IMR-90 (cell line): ENCODE measurements at regions not wholly inside any gene's neighbourhood (a gene's known extent, or its start where the extent isn't known, plus 50 kb on each side); places are given as distances from the start of the nearest gene placed in this dataset.

ENCODE experiments used
- ATAC-seq: fragments of 200-7000 bp; cut with Tn5 transposase; 2 replicates; pipeline ENCODE4 v1.9.1; 2020; ENCODE audit warnings: low read depth, mild to moderate bottlenecking, moderate library complexity
- BruUV-seq: library from RNA; stranded (reverse); fragments of 400-500 nt; replicated peaks from 2 replicates; lab custom pipeline; 2021; lab: Mats Ljungman, UMichigan
- CTCF ChIA-PET: fragments of 300-600 bp; formaldehyde crosslinking; extraction: SDS; loops from one replicate; lab custom pipeline; 2021; ENCODE audit warnings: antibody characterized with exemption; lab: Yijun Ruan, JAX
- POLR2A ChIA-PET: fragments of 300-600 bp; sonication (Branson Sonifier 250); formaldehyde crosslinking; loops from one replicate; lab custom pipeline; 2022; ENCODE audit warnings: antibody characterized with exemption; ENCODE audit not compliant: unreplicated experiment; lab: Charles Lee
- DNase-seq: peaks from one replicate; pipeline ENCODE4 v3.0.0; 2013
- H2AFZ ChIP-seq: replicated peaks from 2 replicates; pipeline ENCODE3; 2013; ENCODE audit warnings: low read length, mild to moderate bottlenecking; ENCODE audit not compliant: poor library complexity
- H2AK5ac ChIP-seq: 2 replicates; pipeline ENCODE4 v1.6.1; 2013; ENCODE audit warnings: low read depth, low read length, inconsistent platforms
- H2AK9ac ChIP-seq: replicated peaks from 2 replicates; pipeline ENCODE3; 2013; ENCODE audit warnings: mild to moderate bottlenecking, low read depth, low read length, moderate library complexity; ENCODE audit not compliant: poor library complexity
- H2BK120ac ChIP-seq: 2 replicates; pipeline ENCODE4 v1.6.1; 2013; ENCODE audit warnings: low read depth, low read length, inconsistent platforms
- H2BK15ac ChIP-seq: 3 replicates; pipeline ENCODE4 v1.6.1; 2013; ENCODE audit warnings: low read depth, low read length, inconsistent platforms
- H2BK20ac ChIP-seq: 2 replicates; pipeline ENCODE4 v1.6.1; 2013; ENCODE audit warnings: low read depth, mild to moderate bottlenecking, inconsistent platforms, low read length, moderate library complexity
- H2BK5ac ChIP-seq: 2 replicates; pipeline ENCODE4 v1.6.1; 2013; ENCODE audit warnings: mild to moderate bottlenecking, low read depth, low read length, inconsistent platforms; ENCODE audit not compliant: poor library complexity, severe bottlenecking
- H3K14ac ChIP-seq: replicated peaks from 2 replicates; pipeline ENCODE4 v1.6.1; 2013; ENCODE audit warnings: low read depth, low read length, inconsistent platforms
- H3K18ac ChIP-seq: 2 replicates; pipeline ENCODE4 v1.6.1; 2013; ENCODE audit warnings: low read depth, low read length, control low read depth
- H3K23ac ChIP-seq: 2 replicates; pipeline ENCODE4 v1.6.1; 2013; ENCODE audit warnings: low read depth, low read length, inconsistent platforms
- H3K27ac ChIP-seq: 2 replicates; pipeline ENCODE4 v1.5.1; 2013; ENCODE audit warnings: mild to moderate bottlenecking, control low read depth, low read length; ENCODE audit not compliant: insufficient read depth
- H3K27me3 ChIP-seq: 2 replicates; pipeline ENCODE4 v1.6.1; 2013; ENCODE audit warnings: low read length; ENCODE audit not compliant: control insufficient read depth, insufficient read depth
- H3K36me3 ChIP-seq: 2 replicates; pipeline ENCODE4 v1.6.1; 2013; ENCODE audit warnings: low read length, mixed read lengths; ENCODE audit not compliant: control insufficient read depth, insufficient read depth
- H3K4ac ChIP-seq: 2 replicates; pipeline ENCODE4 v1.6.1; 2013; ENCODE audit warnings: low read depth, low read length, inconsistent platforms
- H3K4me1 ChIP-seq: 2 replicates; pipeline ENCODE4 v1.6.1; 2013; ENCODE audit warnings: low read length, mixed read lengths; ENCODE audit not compliant: control insufficient read depth, insufficient read depth
- H3K4me2 ChIP-seq: 2 replicates; pipeline ENCODE4 v1.6.1; 2013; ENCODE audit warnings: low read depth, mild to moderate bottlenecking, control low read depth, low read length, moderate library complexity
- H3K4me3 ChIP-seq: 2 replicates; pipeline ENCODE4 v1.5.1; 2013; ENCODE audit warnings: low read depth, mild to moderate bottlenecking, control low read depth, low read length, moderate library complexity; ENCODE audit not compliant: insufficient read depth
- H3K56ac ChIP-seq: 2 replicates; pipeline ENCODE4 v1.6.1; 2013; ENCODE audit warnings: low read length, inconsistent platforms; ENCODE audit not compliant: insufficient read depth; ENCODE audit errors: extremely low read depth
- H3K79me1 ChIP-seq, 2 experiments: 2 replicates each; pipeline ENCODE4 v1.6.1; 2013; ENCODE audit warnings: low read length in 2 of 2, inconsistent platforms in 1 of 2, low read depth in 1 of 2
- H3K9ac ChIP-seq: 2 replicates; pipeline ENCODE4 v1.6.1; 2013; ENCODE audit warnings: low read depth, low read length, control low read depth
- H3K9me1 ChIP-seq: 2 replicates; pipeline ENCODE4 v1.6.1; 2013; ENCODE audit warnings: low read length, inconsistent platforms; ENCODE audit not compliant: insufficient read depth
- H3K9me3 ChIP-seq: 2 replicates; pipeline ENCODE4 v1.6.1; 2013; ENCODE audit warnings: low read length; ENCODE audit not compliant: control insufficient read depth, insufficient read depth
- H4K20me1 ChIP-seq: 2 replicates; pipeline ENCODE4 v1.6.1; 2013; ENCODE audit warnings: low read length, inconsistent platforms; ENCODE audit not compliant: insufficient read depth
- H4K5ac ChIP-seq: 2 replicates; pipeline ENCODE4 v1.6.1; 2013; ENCODE audit warnings: mild to moderate bottlenecking, low read depth, low read length, control low read depth
- H4K8ac ChIP-seq, 2 experiments: 2 replicates each; pipeline ENCODE4 v1.6.1; 2013; ENCODE audit warnings: low read depth in 2 of 2, low read length in 2 of 2, control low read depth in 1 of 2, inconsistent platforms in 1 of 2
- H4K91ac ChIP-seq: 2 replicates; pipeline ENCODE4 v1.6.1; 2013; ENCODE audit warnings: low read depth, low read length, inconsistent platforms; ENCODE audit not compliant: insufficient read depth
- BHLHE40 ChIP-seq: fragments of 150-350 bp; IDR thresholded peaks from 2 replicates; pipeline ENCODE4 v1.6.1; 2016; ENCODE audit warnings: mild to moderate bottlenecking, low read depth, low read length
- CEBPB ChIP-seq: IDR thresholded peaks from 2 replicates; pipeline ENCODE4 v1.6.1; 2012; ENCODE audit warnings: low read depth, low read length, improper control_type of control experiment
- CHD1 ChIP-seq: IDR thresholded peaks from 2 replicates; pipeline ENCODE4 v1.6.1; 2012; ENCODE audit warnings: low read depth, low read length, improper control_type of control experiment
- FOS ChIP-seq: fragments of 150-350 bp; IDR thresholded peaks from 2 replicates; pipeline ENCODE4 v1.6.1; 2016; ENCODE audit warnings: low read depth, low read length
- MAFK ChIP-seq: IDR thresholded peaks from 2 replicates; pipeline ENCODE4 v1.6.1; 2012; ENCODE audit warnings: low read depth, low read length, improper control_type of control experiment
- MAZ ChIP-seq: IDR thresholded peaks from 2 replicates; pipeline ENCODE4 v1.6.1; 2012; ENCODE audit warnings: low read depth, mild to moderate bottlenecking, low read length, improper control_type of control experiment, moderate library complexity, borderline replicate concordance
- MXI1 ChIP-seq: IDR thresholded peaks from 2 replicates; pipeline ENCODE4 v1.6.1; 2012; ENCODE audit warnings: low read depth, mild to moderate bottlenecking, low read length, moderate library complexity, borderline replicate concordance
- NFE2L2 ChIP-seq: fragments of 150-350 bp; IDR thresholded peaks from 2 replicates; pipeline ENCODE4 v1.6.1; 2016; ENCODE audit warnings: low read depth, mild to moderate bottlenecking, low read length
- POLR2A ChIP-seq: IDR thresholded peaks from 2 replicates; pipeline ENCODE4 v1.6.1; 2012; ENCODE audit warnings: mild to moderate bottlenecking, low read depth, low read length
- RAD21 ChIP-seq: IDR thresholded peaks from 2 replicates; pipeline ENCODE4 v1.6.1; 2012; ENCODE audit warnings: low read length, improper control_type of control experiment
- RCOR1 ChIP-seq: IDR thresholded peaks from 2 replicates; pipeline ENCODE4 v1.6.1; 2012; ENCODE audit warnings: mild to moderate bottlenecking, low read length, improper control_type of control experiment; ENCODE audit not compliant: insufficient replicate concordance
- RFX5 ChIP-seq: IDR thresholded peaks from 2 replicates; pipeline ENCODE4 v1.8.0; 2012; ENCODE audit warnings: low read depth, mild to moderate bottlenecking, low read length, moderate library complexity
- SMC3 ChIP-seq: fragments of 150-350 bp; IDR thresholded peaks from 2 replicates; pipeline ENCODE4 v1.6.1; 2016; ENCODE audit warnings: low read depth, mild to moderate bottlenecking, antibody characterized with exemption, low read length, moderate library complexity
- WGBS, 2 experiments: methylation state at CpG; one replicate each; pipeline versions ENCODE4 v1.1.5 to v1.1.7; 2013; ENCODE audit warnings: missing lambda C conversion rate in 2 of 2; ENCODE audit not compliant: insufficient read length in 1 of 2; ENCODE audit errors: extremely low coverage in 2 of 2; 5-methylcytosine and 5-hydroxymethylcytosine counted together
- dilution Hi-C: fragments of 300-500 bp; cut with HindIII; formaldehyde crosslinking; loops from one replicate; pipeline ENCODE4 v1.14.3; 2018; ENCODE audit warnings: low sequenced_read_pairs; ENCODE audit not compliant: unreplicated experiment
- in situ Hi-C: fragments of 300-500 bp; cut with MboI; formaldehyde crosslinking; loops from 3 replicates; pipeline ENCODE4 v1.14.3; 2019; ENCODE audit warnings: low sequenced_read_pairs, inconsistent platforms, mixed read lengths
- intact Hi-C: fragments of 100-400 bp; cut with micrococcal nuclease; formaldehyde crosslinking; loops from 2 replicates; pipeline ENCODE4 v1.10.0; 2022
- TF ChIP-seq, protein P1 (sequence below): fragments of 150-350 bp; IDR thresholded peaks from 2 replicates; pipeline ENCODE4 v1.6.1; 2017; ENCODE audit warnings: mild to moderate bottlenecking, antibody characterized with exemption, low read length, low read depth
- TF ChIP-seq, protein P2 (sequence below): fragments of 150-350 bp; IDR thresholded peaks from 2 replicates; pipeline ENCODE4 v1.6.1; 2016; ENCODE audit warnings: low read depth, mild to moderate bottlenecking, low read length, moderate library complexity, borderline replicate concordance
- TF ChIP-seq, protein P3 (sequence below): conservative IDR thresholded peaks from 2 replicates; pipeline ENCODE4 v1.5.1; 2012; ENCODE audit warnings: mild to moderate bottlenecking, low read depth, low read length, improper control_type of control experiment

DNA sequence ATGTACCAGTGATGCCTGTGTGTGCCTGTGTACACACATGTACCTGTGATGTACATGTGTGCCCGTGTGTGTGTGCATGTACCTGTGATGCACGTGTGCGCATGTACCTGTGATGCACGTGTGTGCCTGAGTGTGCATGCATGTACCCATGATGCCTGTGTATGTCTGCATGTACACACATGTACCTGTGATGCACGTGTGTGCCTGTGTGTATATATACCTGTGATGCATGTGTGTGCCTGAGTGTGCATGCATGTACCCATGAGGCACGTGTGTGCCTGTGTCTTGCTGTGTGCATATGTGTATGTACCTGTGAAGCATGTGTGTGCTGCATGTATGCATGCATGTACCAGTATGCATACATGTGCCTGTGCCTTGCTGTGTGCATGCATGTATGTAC lies 419.0 kb downstream of the IRX2 start:
- no peak overlapping the region for H2BK5ac ChIP-seq
- in situ Hi-C loops (no loop called here), dilution Hi-C loops (no loop called here), intact Hi-C loops (no loop called here)
- H3K56ac ChIP-seq: no peak overlapping the region
- H4K20me1 ChIP-seq: no peaks in the 10 kb centered on the region
- no peak overlapping the region for H2AFZ ChIP-seq
- H3K4ac ChIP-seq: no peak overlapping the region
- H2AK5ac ChIP-seq: no peak overlapping the region
- H3K4me1 ChIP-seq: no peaks in the 10 kb centered on the region
- H4K91ac ChIP-seq: no peak overlapping the region
- H2BK120ac ChIP-seq: no peak overlapping the region
- H3K9me3 ChIP-seq: peaks cover 53% of the 10 kb centered on the region
- no TSS peak for BruUV-seq
- no peak overlapping the region for H2AK9ac ChIP-seq
- H3K9me1 ChIP-seq: no peaks in the 10 kb centered on the region
- DNase-seq (no peak), ATAC-seq (no peak)
- H3K9ac ChIP-seq: no peak overlapping the region
- no peak overlapping the region for H3K27ac ChIP-seq
- no peak overlapping the region for H3K14ac ChIP-seq
- H3K27me3 ChIP-seq: no peaks in the 10 kb centered on the region
- no peak overlapping the region for H2BK20ac ChIP-seq
- TF ChIP-seq MXI1 (no peak), POLR2A (no peak), MAFK (no peak), RCOR1 (no peak), FOS (no peak), RFX5 (no peak), MAZ (no peak), NFE2L2 (no peak), RAD21 (no peak), SMC3 (no peak), BHLHE40 (no peak), CEBPB (no peak), CHD1 (no peak)
- TF ChIP-seq, protein P1, sequence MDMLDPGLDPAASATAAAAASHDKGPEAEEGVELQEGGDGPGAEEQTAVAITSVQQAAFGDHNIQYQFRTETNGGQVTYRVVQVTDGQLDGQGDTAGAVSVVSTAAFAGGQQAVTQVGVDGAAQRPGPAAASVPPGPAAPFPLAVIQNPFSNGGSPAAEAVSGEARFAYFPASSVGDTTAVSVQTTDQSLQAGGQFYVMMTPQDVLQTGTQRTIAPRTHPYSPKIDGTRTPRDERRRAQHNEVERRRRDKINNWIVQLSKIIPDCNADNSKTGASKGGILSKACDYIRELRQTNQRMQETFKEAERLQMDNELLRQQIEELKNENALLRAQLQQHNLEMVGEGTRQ: no peak
- TF ChIP-seq, protein P2, sequence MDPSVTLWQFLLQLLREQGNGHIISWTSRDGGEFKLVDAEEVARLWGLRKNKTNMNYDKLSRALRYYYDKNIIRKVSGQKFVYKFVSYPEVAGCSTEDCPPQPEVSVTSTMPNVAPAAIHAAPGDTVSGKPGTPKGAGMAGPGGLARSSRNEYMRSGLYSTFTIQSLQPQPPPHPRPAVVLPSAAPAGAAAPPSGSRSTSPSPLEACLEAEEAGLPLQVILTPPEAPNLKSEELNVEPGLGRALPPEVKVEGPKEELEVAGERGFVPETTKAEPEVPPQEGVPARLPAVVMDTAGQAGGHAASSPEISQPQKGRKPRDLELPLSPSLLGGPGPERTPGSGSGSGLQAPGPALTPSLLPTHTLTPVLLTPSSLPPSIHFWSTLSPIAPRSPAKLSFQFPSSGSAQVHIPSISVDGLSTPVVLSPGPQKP: no peak
- TF ChIP-seq, protein P3, sequence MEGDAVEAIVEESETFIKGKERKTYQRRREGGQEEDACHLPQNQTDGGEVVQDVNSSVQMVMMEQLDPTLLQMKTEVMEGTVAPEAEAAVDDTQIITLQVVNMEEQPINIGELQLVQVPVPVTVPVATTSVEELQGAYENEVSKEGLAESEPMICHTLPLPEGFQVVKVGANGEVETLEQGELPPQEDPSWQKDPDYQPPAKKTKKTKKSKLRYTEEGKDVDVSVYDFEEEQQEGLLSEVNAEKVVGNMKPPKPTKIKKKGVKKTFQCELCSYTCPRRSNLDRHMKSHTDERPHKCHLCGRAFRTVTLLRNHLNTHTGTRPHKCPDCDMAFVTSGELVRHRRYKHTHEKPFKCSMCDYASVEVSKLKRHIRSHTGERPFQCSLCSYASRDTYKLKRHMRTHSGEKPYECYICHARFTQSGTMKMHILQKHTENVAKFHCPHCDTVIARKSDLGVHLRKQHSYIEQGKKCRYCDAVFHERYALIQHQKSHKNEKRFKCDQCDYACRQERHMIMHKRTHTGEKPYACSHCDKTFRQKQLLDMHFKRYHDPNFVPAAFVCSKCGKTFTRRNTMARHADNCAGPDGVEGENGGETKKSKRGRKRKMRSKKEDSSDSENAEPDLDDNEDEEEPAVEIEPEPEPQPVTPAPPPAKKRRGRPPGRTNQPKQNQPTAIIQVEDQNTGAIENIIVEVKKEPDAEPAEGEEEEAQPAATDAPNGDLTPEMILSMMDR: no peak
- POLR2A ChIA-PET: no interaction called here
- H3K23ac ChIP-seq: no peak overlapping the region
- WGBS, 2 experiments: 40% methylated on average over 1 of the region's 6 CpGs; no CpG with 5 or more reads in 1 of the 2 experiments
- H2BK15ac ChIP-seq: no peak overlapping the region
- H3K4me3 ChIP-seq: no peak overlapping the region
- H4K5ac ChIP-seq: no peak overlapping the region
- H4K8ac ChIP-seq: no peak overlapping the region
- H3K4me2 ChIP-seq: no peak overlapping the region
- CTCF ChIA-PET: no interaction called here
- no peaks in the 10 kb centered on the region for H3K79me1 ChIP-seq
- no peaks in the 10 kb centered on the region for H3K36me3 ChIP-seq
- H3K18ac ChIP-seq: no peak overlapping the region
